HepG2 (cell line): ENCODE measurements at regions not wholly inside any gene's neighbourhood (a gene's known extent, or its start where the extent isn't known, plus 50 kb on each side); places are given as distances from the start of the nearest gene placed in this dataset.

ENCODE experiments used
- ATF1 ChIP-seq: IDR thresholded peaks from 2 replicates; pipeline ENCODE4 v1.6.1; 2016; ENCODE audit warnings: mild to moderate bottlenecking, control low read depth
- POLR2AphosphoS5 ChIP-seq: IDR thresholded peaks from 2 replicates; pipeline ENCODE4 v1.6.1; 2012; ENCODE audit warnings: low read depth, low read length
- SOX6 ChIP-seq, 2 experiments: fragments of 450-650 bp in 1 of 2; sonication (generic) in 1 of 2; formaldehyde crosslinking in 1 of 2; IDR thresholded peaks; 2 replicates each; pipeline versions ENCODE4 v1.4.0 to v1.6.1; 2017 to 2020; ENCODE audit warnings: antibody characterized with exemption in 1 of 2, mild to moderate bottlenecking in 1 of 2, missing genetic modification reagents in 1 of 2
- ZNF274 ChIP-seq: sonication (generic); formaldehyde crosslinking; IDR thresholded peaks from 2 replicates; pipeline ENCODE4 v1.5.1; 2020; ENCODE audit warnings: mild to moderate bottlenecking, missing genetic modification reagents
- ZNF496 ChIP-seq: sonication (generic); formaldehyde crosslinking; IDR thresholded peaks from 2 replicates; pipeline ENCODE4 v1.8.1; 2023; ENCODE audit warnings: mild to moderate bottlenecking, moderate library complexity, missing genetic modification reagents; ENCODE audit not compliant: insufficient replicate concordance
- TF ChIP-seq, protein P1 (sequence below): sonication (generic); formaldehyde crosslinking; IDR thresholded peaks from 2 replicates; pipeline ENCODE4 v1.5.0; 2020; ENCODE audit warnings: mild to moderate bottlenecking, missing genetic modification reagents, moderate library complexity

GRCh38 chr12:131314524-131315090, 360.9 kb downstream of the ADGRD1 start:
- TF ChIP-seq POLR2AphosphoS5 (no peak), ZNF274 (CRISPR knock-in tag) (no peak), SOX6 (IDR thresholded peaks at IDR 0.05) (no peak), SOX6 (CRISPR knock-in tag; IDR thresholded peaks at IDR 0.05) (no peak), ZNF496 (no peak), ATF1 (CRISPR knock-in tag) (no peak)
- TF ChIP-seq, protein P1, sequence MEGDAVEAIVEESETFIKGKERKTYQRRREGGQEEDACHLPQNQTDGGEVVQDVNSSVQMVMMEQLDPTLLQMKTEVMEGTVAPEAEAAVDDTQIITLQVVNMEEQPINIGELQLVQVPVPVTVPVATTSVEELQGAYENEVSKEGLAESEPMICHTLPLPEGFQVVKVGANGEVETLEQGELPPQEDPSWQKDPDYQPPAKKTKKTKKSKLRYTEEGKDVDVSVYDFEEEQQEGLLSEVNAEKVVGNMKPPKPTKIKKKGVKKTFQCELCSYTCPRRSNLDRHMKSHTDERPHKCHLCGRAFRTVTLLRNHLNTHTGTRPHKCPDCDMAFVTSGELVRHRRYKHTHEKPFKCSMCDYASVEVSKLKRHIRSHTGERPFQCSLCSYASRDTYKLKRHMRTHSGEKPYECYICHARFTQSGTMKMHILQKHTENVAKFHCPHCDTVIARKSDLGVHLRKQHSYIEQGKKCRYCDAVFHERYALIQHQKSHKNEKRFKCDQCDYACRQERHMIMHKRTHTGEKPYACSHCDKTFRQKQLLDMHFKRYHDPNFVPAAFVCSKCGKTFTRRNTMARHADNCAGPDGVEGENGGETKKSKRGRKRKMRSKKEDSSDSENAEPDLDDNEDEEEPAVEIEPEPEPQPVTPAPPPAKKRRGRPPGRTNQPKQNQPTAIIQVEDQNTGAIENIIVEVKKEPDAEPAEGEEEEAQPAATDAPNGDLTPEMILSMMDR (CRISPR knock-in tag): no peak
